Naive thymus-derived CD4-positive, alpha-beta T cell (primary cell): ENCODE measurements at regions not wholly inside any gene's neighbourhood (a gene's known extent, or its start where the extent isn't known, plus 50 kb on each side); places are given as distances from the start of the nearest gene placed in this dataset.

ENCODE experiments used
- ATAC-seq: fragments of 150-1000 bp; cut with Tn5 transposase; 2 replicates; pipeline ENCODE4 v1.10.0; 2021; ENCODE audit warnings: mild to moderate bottlenecking, moderate library complexity
- CTCF ChIA-PET: fragments of 350-600 bp; sonication (Branson Sonifier 250); formaldehyde crosslinking; loops from one replicate; lab custom pipeline; 2021; ENCODE audit warnings: antibody characterized with exemption; lab: Charles Lee
- POLR2A ChIA-PET: fragments of 350-600 bp; sonication (Branson Sonifier 250); formaldehyde crosslinking; loops from one replicate; lab custom pipeline; 2021; ENCODE audit warnings: antibody characterized with exemption, inconsistent platforms; lab: Charles Lee
- DNase-seq, 9 donors: peaks; one replicate each; pipeline versions ENCODE4 v3.0.0 to v3.0.0-alpha.2; 2020 to 2022; ENCODE audit warnings: mixed read lengths in 1 of 9
- H3K27ac ChIP-seq: one replicate; pipeline ENCODE4 v1.7.0; 2013; ENCODE audit warnings: mild to moderate bottlenecking, low read depth, low read length, moderate library complexity
- H3K27me3 ChIP-seq, 2 donors: one replicate each; pipeline ENCODE4 v1.7.0; 2013; ENCODE audit warnings: low read length in 2 of 2, mild to moderate bottlenecking in 2 of 2, moderate library complexity in 2 of 2; ENCODE audit not compliant: control insufficient read depth in 2 of 2, insufficient read depth in 2 of 2
- H3K36me3 ChIP-seq, 3 experiments: 1 replicate in 2 of 3; 2 replicates in 1 of 3; pipeline ENCODE4 v1.7.0; 2013; ENCODE audit warnings: low read length in 3 of 3, mild to moderate bottlenecking in 3 of 3, moderate library complexity in 1 of 3; ENCODE audit not compliant: insufficient read depth in 3 of 3, control insufficient read depth in 2 of 3
- H3K4me1 ChIP-seq, 2 donors: one replicate each; pipeline ENCODE4 v1.7.0; 2013; ENCODE audit warnings: low read length in 2 of 2, mild to moderate bottlenecking in 2 of 2, moderate library complexity in 1 of 2; ENCODE audit not compliant: control insufficient read depth in 2 of 2, insufficient read depth in 2 of 2
- H3K4me3 ChIP-seq: 2 replicates; pipeline ENCODE4 v1.7.0; 2013; ENCODE audit warnings: mild to moderate bottlenecking, low read length
- H3K9me3 ChIP-seq, 3 experiments: 1 replicate in 2 of 3; 2 replicates in 1 of 3; pipeline ENCODE4 v1.7.0; 2013; ENCODE audit warnings: low read length in 3 of 3; ENCODE audit not compliant: control insufficient read depth in 2 of 3
- H3K27ac Mint-ChIP-seq, 9 donors: one replicate each; pipeline ENCODE4 v1.8.0; 2020 to 2022; ENCODE audit warnings: mixed read lengths in 9 of 9, mild to moderate bottlenecking in 8 of 9, moderate library complexity in 5 of 9, inconsistent platforms in 2 of 9
- H3K27me3 Mint-ChIP-seq, 5 donors: one replicate each; pipeline ENCODE4 v1.8.0; 2021 to 2022; ENCODE audit warnings: mixed read lengths in 5 of 5, mild to moderate bottlenecking in 1 of 5
- H3K36me3 Mint-ChIP-seq, 5 donors: one replicate each; pipeline ENCODE4 v1.8.0; 2020 to 2022; ENCODE audit warnings: mixed read lengths in 5 of 5, mild to moderate bottlenecking in 3 of 5, inconsistent platforms in 1 of 5
- H3K4me1 Mint-ChIP-seq, 7 donors: one replicate each; pipeline ENCODE4 v1.8.0; 2020 to 2022; ENCODE audit warnings: mixed read lengths in 7 of 7, mild to moderate bottlenecking in 3 of 7, inconsistent platforms in 1 of 7
- H3K4me3 Mint-ChIP-seq, 10 donors: one replicate each; pipeline ENCODE4 v1.8.0; 2020 to 2022; ENCODE audit warnings: mild to moderate bottlenecking in 10 of 10, mixed read lengths in 10 of 10, moderate library complexity in 6 of 10, inconsistent platforms in 2 of 10
- H3K9me3 Mint-ChIP-seq, 11 donors: one replicate each; pipeline ENCODE4 v1.8.0; 2020 to 2022; ENCODE audit warnings: mixed read lengths in 11 of 11, mild to moderate bottlenecking in 4 of 11, inconsistent platforms in 1 of 11, moderate library complexity in 1 of 11
- intact Hi-C, 2 donors: fragments of 100-400 bp; cut with micrococcal nuclease; formaldehyde crosslinking; loops; one replicate each; pipeline ENCODE4 v1.15.1; 2023

DNA sequence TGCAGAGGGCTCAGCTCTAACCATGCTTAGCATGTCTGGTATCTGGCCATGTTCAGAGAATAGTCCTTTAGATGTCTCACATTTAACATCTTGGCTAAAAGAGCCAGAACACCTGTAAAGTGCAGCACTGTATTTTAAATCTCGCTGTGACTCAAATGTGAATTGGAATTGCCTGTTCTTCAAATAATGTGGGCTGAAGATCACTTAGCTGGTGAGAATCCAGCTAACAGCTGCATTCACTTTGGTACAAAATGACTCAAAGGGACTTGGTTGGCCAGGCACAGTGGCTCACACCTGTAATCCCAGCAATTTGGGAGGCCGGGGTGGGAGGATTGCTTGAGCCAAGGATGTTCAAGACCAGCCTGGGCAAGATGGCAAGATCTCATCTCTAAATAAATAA, 63.5 kb upstream of the PLAC8 start:
- DNase-seq, result no peak
- POLR2A ChIA-PET, result no interaction called here
- no peaks in the 10 kb centered on the region for H3K4me1 ChIP-seq
- peaks cover 0 to 17% (median 0%) of the 10 kb centered on the region in 5 donors for H3K36me3 Mint-ChIP-seq
- H3K36me3 ChIP-seq, result no peaks in the 10 kb centered on the region
- peaks cover 0 to 3% (median 0%) of the 10 kb centered on the region in 11 donors for H3K9me3 Mint-ChIP-seq
- CTCF ChIA-PET, result no interaction called here
- ATAC-seq, result no peak
- H3K27me3 Mint-ChIP-seq, result peaks cover 0 to 12% (median 0%) of the 10 kb centered on the region in 5 donors
- H3K27ac ChIP-seq, result no peak overlapping the region
- intact Hi-C loops, result no loop called here
- no peaks in the 10 kb centered on the region for H3K27me3 ChIP-seq
- peaks cover 0 to 7% (median 4%) of the 10 kb centered on the region in 7 donors for H3K4me1 Mint-ChIP-seq
- H3K4me3 ChIP-seq, result no peak overlapping the region
- no peaks in the 10 kb centered on the region for H3K9me3 ChIP-seq
- peak overlapping the region in 1 of 9 donors; percentile 47 for H3K27ac Mint-ChIP-seq
- no peak overlapping the region for H3K4me3 Mint-ChIP-seq

DNA sequence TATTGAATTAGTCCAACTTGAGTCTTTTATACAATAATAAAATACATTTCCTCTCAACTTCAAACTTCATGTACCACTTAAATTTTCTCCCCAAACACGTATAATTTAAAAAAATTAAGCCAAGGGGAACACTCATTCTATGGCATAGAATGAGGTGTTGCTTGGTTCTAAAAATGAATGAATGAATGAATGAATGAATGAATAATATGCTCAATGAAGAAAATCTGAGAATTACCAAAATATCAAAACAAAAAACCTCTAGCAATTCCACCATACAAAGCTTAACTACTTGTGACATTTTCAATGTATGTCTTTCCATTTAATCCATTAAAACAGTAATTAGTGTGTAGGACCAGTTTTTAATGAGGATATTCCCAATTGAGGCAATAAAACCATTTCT, 62.7 kb upstream of the PLAC8 start:
- peaks cover 0 to 3% (median 0%) of the 10 kb centered on the region in 11 donors for H3K9me3 Mint-ChIP-seq
- intact Hi-C loops, result no loop called here

DNA sequence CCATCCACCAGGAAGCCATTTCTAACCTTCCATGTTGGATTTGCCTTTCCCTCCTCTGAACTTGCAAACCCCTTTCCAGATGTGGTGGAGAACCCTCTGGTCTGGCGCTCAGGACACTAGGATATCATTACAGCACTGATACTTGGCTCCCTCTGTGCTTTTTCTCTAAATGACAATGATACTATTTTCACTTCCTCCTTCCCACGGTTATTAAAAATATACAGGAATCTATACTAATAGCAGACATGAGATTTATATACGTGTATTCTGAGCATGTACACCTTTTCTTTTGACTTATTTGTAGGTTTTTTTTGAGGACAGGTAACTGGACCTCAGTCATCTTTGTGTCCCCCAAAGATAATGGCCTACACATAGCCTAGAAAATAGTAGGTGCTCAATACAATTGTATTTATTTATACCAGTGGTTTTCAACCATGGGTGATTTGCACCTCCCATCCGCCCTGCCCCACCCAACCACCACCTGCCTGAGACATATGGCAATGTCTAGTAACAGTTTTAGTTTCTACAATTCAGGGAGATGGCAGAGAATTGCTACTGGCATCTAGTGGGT, 60.4 kb upstream of the PLAC8 start:
- no peaks in the 10 kb centered on the region for H3K4me1 ChIP-seq

More for the DNA sequence above, 62.7 kb upstream of the PLAC8 start:
- Mint-ChIP-seq H3K27ac (no peak overlapping the region), H3K4me1 (peaks cover 0 to 7% (median 4%) of the 10 kb centered on the region in 7 donors), H3K27me3 (peaks cover 0 to 12% (median 0%) of the 10 kb centered on the region in 5 donors), H3K36me3 (peaks cover 0 to 19% (median 0%) of the 10 kb centered on the region in 5 donors), H3K4me3 (no peak overlapping the region)
- H3K4me1 ChIP-seq, result no peaks in the 10 kb centered on the region
- no peak overlapping the region for H3K27ac ChIP-seq
- H3K4me3 ChIP-seq, result no peak overlapping the region
- ChIA-PET CTCF (no interaction called here), POLR2A (no interaction called here)
- DNase-seq, result no peak
- no peaks in the 10 kb centered on the region for H3K9me3 ChIP-seq
- no peaks in the 10 kb centered on the region for H3K27me3 ChIP-seq
- H3K36me3 ChIP-seq, result no peaks in the 10 kb centered on the region
- no peak for ATAC-seq

DNA sequence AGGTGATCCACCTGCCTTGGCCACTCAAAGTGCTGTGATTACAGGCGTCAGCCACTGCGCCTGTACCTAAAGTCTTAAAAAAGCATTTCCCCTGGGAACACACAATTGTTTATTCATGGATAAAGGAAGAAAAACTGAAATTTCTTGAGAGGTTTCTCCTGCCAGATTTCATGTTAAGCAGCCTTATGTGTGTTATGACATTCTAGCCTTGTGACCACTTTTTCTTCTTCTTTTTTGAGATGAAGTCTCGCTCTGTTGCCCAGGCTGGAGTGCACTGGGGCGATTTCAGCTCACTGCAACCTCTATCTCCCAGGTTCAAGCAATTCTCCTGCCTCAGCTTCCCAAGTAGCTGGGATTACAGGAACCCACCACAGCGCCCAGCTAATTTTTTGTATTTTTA, 57.8 kb upstream of the PLAC8 start:
- ChIA-PET CTCF (no interaction called here), POLR2A (no interaction called here)
- H3K36me3 Mint-ChIP-seq, result peaks cover 0 to 34% (median 0%) of the 10 kb centered on the region in 5 donors
- Histone ChIP-seq H3K27me3 (no peaks in the 10 kb centered on the region), H3K27ac (no peak overlapping the region), H3K9me3 (no peaks in the 10 kb centered on the region), H3K4me1 (no peaks in the 10 kb centered on the region), H3K4me3 (no peak overlapping the region), H3K36me3 (no peaks in the 10 kb centered on the region)
- ATAC-seq (no peak), DNase-seq (no peak)
- peaks cover 0 to 14% (median 1%) of the 10 kb centered on the region in 7 donors for H3K4me1 Mint-ChIP-seq
- intact Hi-C loops, result no loop called here
- H3K9me3 Mint-ChIP-seq, result peaks cover 0 to 15% (median 0%) of the 10 kb centered on the region in 11 donors
- peaks cover 0 to 15% (median 0%) of the 10 kb centered on the region in 5 donors for H3K27me3 Mint-ChIP-seq
- H3K27ac Mint-ChIP-seq, result peak overlapping the region in 1 of 9 donors; percentile 76
- no peak overlapping the region for H3K4me3 Mint-ChIP-seq

More for the DNA sequence above, 60.4 kb upstream of the PLAC8 start:
- Histone ChIP-seq H3K27ac (no peak overlapping the region), H3K27me3 (no peaks in the 10 kb centered on the region), H3K9me3 (no peaks in the 10 kb centered on the region), H3K36me3 (no peaks in the 10 kb centered on the region), H3K4me3 (no peak overlapping the region)
- Mint-ChIP-seq H3K4me1 (peaks cover 0 to 13% (median 0%) of the 10 kb centered on the region in 7 donors), H3K36me3 (peaks cover 0 to 29% (median 0%) of the 10 kb centered on the region in 5 donors), H3K4me3 (no peak overlapping the region), H3K9me3 (peaks cover 0 to 12% (median 0%) of the 10 kb centered on the region in 11 donors), H3K27me3 (peaks cover 0 to 10% (median 0%) of the 10 kb centered on the region in 5 donors), H3K27ac (no peak overlapping the region)
- intact Hi-C loops, result no loop called here
- ChIA-PET POLR2A (no interaction called here), CTCF (no interaction called here)
- ATAC-seq (no peak), DNase-seq (no peak)

DNA sequence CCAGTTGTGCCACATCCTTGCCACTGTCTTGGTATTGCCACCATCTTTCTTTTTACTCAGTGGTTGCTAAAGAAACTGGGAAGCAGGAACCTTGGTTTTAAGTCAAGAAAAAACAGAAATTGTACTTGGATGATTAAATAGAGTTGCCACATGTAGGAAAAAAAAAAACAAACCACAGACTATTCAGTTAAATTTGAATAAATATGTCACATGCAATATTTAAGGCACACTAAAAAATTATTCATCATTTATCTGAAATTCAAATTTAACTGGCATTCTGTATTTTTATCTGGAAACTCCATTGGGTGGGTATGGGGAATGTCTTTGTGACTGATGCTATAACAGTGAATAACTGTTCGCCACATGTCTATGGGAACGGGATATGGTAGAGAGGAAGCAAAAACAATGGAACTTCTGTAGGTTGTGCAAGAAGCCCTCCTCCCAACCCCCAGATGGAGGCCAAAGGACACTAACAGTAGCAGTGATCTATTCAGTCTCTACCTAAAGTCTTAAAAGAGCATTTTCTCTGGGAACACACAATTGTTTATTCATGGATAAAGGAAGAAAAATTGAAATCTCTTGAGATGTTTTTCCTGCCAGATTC, 57.0 kb upstream of the PLAC8 start:
- peaks cover 0 to 41% (median 0%) of the 10 kb centered on the region in 5 donors for H3K36me3 Mint-ChIP-seq
- Histone ChIP-seq H3K27me3 (no peaks in the 10 kb centered on the region), H3K4me1 (no peaks in the 10 kb centered on the region), H3K9me3 (no peaks in the 10 kb centered on the region), H3K27ac (no peak overlapping the region), H3K36me3 (no peaks in the 10 kb centered on the region), H3K4me3 (no peak overlapping the region)
- peak overlapping the region in 1 of 9 donors; percentile 2 for H3K27ac Mint-ChIP-seq
- H3K4me1 Mint-ChIP-seq, result peaks cover 8 to 22% (median 9%) of the 10 kb centered on the region in 7 donors
- H3K4me3 Mint-ChIP-seq, result no peak overlapping the region
- peaks cover 0 to 22% (median 0%) of the 10 kb centered on the region in 11 donors for H3K9me3 Mint-ChIP-seq
- POLR2A ChIA-PET, result no interaction called here
- intact Hi-C loops, result no loop called here
- DNase-seq, result no peak
- no peak for ATAC-seq
- CTCF ChIA-PET, result no interaction called here
- H3K27me3 Mint-ChIP-seq, result peaks cover 0 to 23% (median 0%) of the 10 kb centered on the region in 5 donors

DNA sequence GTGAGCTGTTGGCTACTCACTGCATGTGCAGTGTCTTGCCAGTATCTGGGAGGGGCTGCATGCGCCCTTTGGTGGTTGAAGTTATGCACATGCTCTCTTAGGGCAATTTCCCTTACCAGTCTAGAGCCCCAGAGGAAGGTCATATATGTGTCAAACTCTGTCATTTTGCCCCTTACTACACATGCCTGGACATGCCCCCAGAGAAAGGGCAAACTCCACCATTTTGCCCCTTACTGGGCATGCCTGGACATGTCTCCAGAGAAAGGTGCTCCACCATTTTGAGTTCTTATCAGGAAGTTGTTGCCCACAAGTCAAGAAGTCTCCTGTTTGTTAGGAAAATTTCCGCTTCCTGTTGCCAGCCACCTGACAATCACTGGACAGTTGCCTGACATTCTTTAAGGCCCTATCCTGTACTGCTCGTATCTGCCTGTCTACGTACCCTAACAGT, 56.4 kb upstream of the PLAC8 start:
- Histone ChIP-seq H3K4me1 (no peaks in the 10 kb centered on the region), H3K4me3 (no peak overlapping the region), H3K9me3 (no peaks in the 10 kb centered on the region), H3K27ac (no peak overlapping the region), H3K36me3 (no peaks in the 10 kb centered on the region), H3K27me3 (no peaks in the 10 kb centered on the region)
- ATAC-seq, result no peak
- CTCF ChIA-PET, result no interaction called here
- Mint-ChIP-seq H3K36me3 (peaks cover 0 to 42% (median 0%) of the 10 kb centered on the region in 5 donors), H3K27me3 (peaks cover 0 to 26% (median 0%) of the 10 kb centered on the region in 5 donors), H3K9me3 (peaks cover 0 to 26% (median 0%) of the 10 kb centered on the region in 11 donors), H3K4me1 (peaks cover 13 to 28% (median 15%) of the 10 kb centered on the region in 7 donors), H3K27ac (peak overlapping the region in 2 of 9 donors; percentile 61 to 73), H3K4me3 (no peak overlapping the region)
- no peak for DNase-seq
- POLR2A ChIA-PET, result no interaction called here
- intact Hi-C loops, result no loop called here
